Keratinocyte (primary cell): ENCODE measurements at regions not wholly inside any gene's neighbourhood (a gene's known extent, or its start where the extent isn't known, plus 50 kb on each side); places are given as distances from the start of the nearest gene placed in this dataset.

Source experiments
- DNase-seq: peaks from one replicate; pipeline ENCODE4 v3.0.0-alpha.2; 2011; ENCODE audit warnings: low read depth, missing footprints, low spot score
- FAIRE-seq: peaks from 2 replicates; lab custom pipeline; 2011; peaks lifted over from hg19 to GRCh38; lab: Jason Lieb, UNC
- H2AFZ ChIP-seq: 2 replicates; pipeline ENCODE4 v1.6.0; 2012; ENCODE audit warnings: low read length, control low read depth, inconsistent platforms; ENCODE audit not compliant: control insufficient read depth
- H3K27ac ChIP-seq: 2 replicates; pipeline ENCODE4 v1.5.1; 2011; ENCODE audit warnings: low read length; ENCODE audit not compliant: control insufficient read depth, insufficient read depth
- H3K27me3 ChIP-seq: 3 replicates; pipeline ENCODE4 v1.6.0; 2011; ENCODE audit warnings: low read length; ENCODE audit not compliant: control insufficient read depth, insufficient read depth; ENCODE audit errors: extremely low read depth
- H3K36me3 ChIP-seq, 2 experiments: 2 replicates in 1 of 2; 3 replicates in 1 of 2; pipeline ENCODE4 v1.5.1; 2011; ENCODE audit warnings: low read length in 2 of 2, mild to moderate bottlenecking in 1 of 2; ENCODE audit not compliant: control insufficient read depth in 2 of 2, insufficient read depth in 2 of 2; ENCODE audit errors: extremely low read depth in 1 of 2
- H3K4me1 ChIP-seq: 3 replicates; pipeline ENCODE4 v1.5.1; 2011; ENCODE audit warnings: low read length; ENCODE audit not compliant: control insufficient read depth, insufficient read depth; ENCODE audit errors: extremely low read depth
- H3K4me2 ChIP-seq: 3 replicates; pipeline ENCODE4 v1.6.0; 2011; ENCODE audit warnings: low read depth, low read length; ENCODE audit not compliant: control insufficient read depth, insufficient read depth; ENCODE audit errors: extremely low read depth
- H3K4me3 ChIP-seq, 3 experiments: fragments of 200-600 bp in 1 of 3; sonication (generic) in 1 of 3; 2 replicates in 2 of 3; 3 replicates in 1 of 3; pipeline ENCODE4 v1.5.1; 2011 to 2016; ENCODE audit warnings: low read length in 3 of 3, mild to moderate bottlenecking in 3 of 3, control low read depth in 2 of 3, inconsistent platforms in 1 of 3, low read depth in 1 of 3, mixed read lengths in 1 of 3, mixed run types in 1 of 3, moderate library complexity in 1 of 3; ENCODE audit not compliant: control insufficient read depth in 2 of 3, insufficient read depth in 2 of 3; ENCODE audit errors: extremely low read depth in 1 of 3
- H3K79me2 ChIP-seq: 2 replicates; pipeline ENCODE4 v1.6.0; 2012; ENCODE audit warnings: low read length; ENCODE audit not compliant: control insufficient read depth, insufficient read depth
- H3K9ac ChIP-seq: 3 replicates; pipeline ENCODE4 v1.6.0; 2011; ENCODE audit warnings: low read length; ENCODE audit not compliant: control insufficient read depth, insufficient read depth; ENCODE audit errors: extremely low read depth
- H3K9me1 ChIP-seq: 3 replicates; pipeline ENCODE4 v1.6.0; 2011; ENCODE audit warnings: low read length; ENCODE audit not compliant: control insufficient read depth, insufficient read depth; ENCODE audit errors: extremely low read depth
- H3K9me3 ChIP-seq: 2 replicates; pipeline ENCODE4 v1.5.1; 2012; ENCODE audit warnings: low read depth, low read length; ENCODE audit not compliant: control insufficient read depth
- H4K20me1 ChIP-seq: 3 replicates; pipeline ENCODE4 v1.6.0; 2011; ENCODE audit warnings: low read length; ENCODE audit not compliant: control insufficient read depth, insufficient read depth; ENCODE audit errors: extremely low read depth
- CTCF ChIP-seq, 3 experiments: IDR thresholded peaks in 1 of 3; conservative IDR thresholded peaks in 1 of 3; optimal IDR thresholded peaks in 1 of 3; 2 replicates in 2 of 3; 3 replicates in 1 of 3; pipeline versions ENCODE3 to v1.5.1; 2011; ENCODE audit warnings: low read length in 3 of 3, mild to moderate bottlenecking in 3 of 3, moderate library complexity in 2 of 3, control low read depth in 1 of 3, inconsistent platforms in 1 of 3; ENCODE audit not compliant: insufficient read depth in 2 of 3; ENCODE audit errors: extremely low read depth in 1 of 3
- EZH2 ChIP-seq: IDR thresholded peaks from one replicate; pipeline ENCODE4 v1.6.1; 2012; ENCODE audit warnings: inconsistent platforms, mild to moderate bottlenecking, low read length, moderate library complexity
- dilution Hi-C: fragments of 300-500 bp; cut with MboI; formaldehyde crosslinking; loops from one replicate; pipeline ENCODE4 v1.7.0; 2020; ENCODE audit warnings: low sequenced_read_pairs; ENCODE audit not compliant: extremely low pct_ligation_motif_present

GRCh38 chr11:112773264-112773663 lies 188.0 kb upstream of the NCAM1 start:
- H3K27ac ChIP-seq: no peak overlapping the region
- H3K36me3 ChIP-seq: no peaks in the 10 kb centered on the region

GRCh38 chr11:112776834-112777233 lies 184.4 kb upstream of the NCAM1 start:
- TF ChIP-seq EZH2 (no peak), CTCF (optimal IDR thresholded peaks at IDR 0.05 in 1 of 3, IDR thresholded peaks at IDR 0.05 in 1 of 3, conservative IDR thresholded peaks at IDR 0.05 in 1 of 3; ENCODE audit: extremely low read depth in 1 of 3, insufficient read depth in 2 of 3, low read length in 3 of 3) (no peak)
- Histone ChIP-seq H3K4me2 (no peak overlapping the region), H3K9ac (no peak overlapping the region), H3K79me2 (no peaks in the 10 kb centered on the region), H2AFZ (no peak overlapping the region), H3K4me3 (no peak overlapping the region), H3K27me3 (no peaks in the 10 kb centered on the region), H3K36me3 (no peaks in the 10 kb centered on the region), H3K9me1 (no peaks in the 10 kb centered on the region), H4K20me1 (no peaks in the 10 kb centered on the region), H3K27ac (no peak overlapping the region), H3K9me3 (no peaks in the 10 kb centered on the region), H3K4me1 (peaks cover 9% of the 10 kb centered on the region)
- DNase-seq (no peak), FAIRE-seq (no peak)
- dilution Hi-C loops: no loop called here

More at GRCh38 chr11:112773264-112773663, 188.0 kb upstream of the NCAM1 start:
- dilution Hi-C loops: no loop called here
- H3K4me3 ChIP-seq: no peak overlapping the region
- no peak overlapping the region for H2AFZ ChIP-seq
- H3K79me2 ChIP-seq: no peaks in the 10 kb centered on the region
- H3K4me2 ChIP-seq: no peak overlapping the region
- H3K9me1 ChIP-seq: no peaks in the 10 kb centered on the region
- TF ChIP-seq CTCF (optimal IDR thresholded peaks at IDR 0.05 in 1 of 3, IDR thresholded peaks at IDR 0.05 in 1 of 3, conservative IDR thresholded peaks at IDR 0.05 in 1 of 3; ENCODE audit: extremely low read depth in 1 of 3, insufficient read depth in 2 of 3, low read length in 3 of 3) (no peak), EZH2 (no peak)
- no peaks in the 10 kb centered on the region for H3K27me3 ChIP-seq
- FAIRE-seq (no peak), DNase-seq (no peak)
- peaks cover 3% of the 10 kb centered on the region for H3K4me1 ChIP-seq
- no peaks in the 10 kb centered on the region for H4K20me1 ChIP-seq
- no peak overlapping the region for H3K9ac ChIP-seq
- no peaks in the 10 kb centered on the region for H3K9me3 ChIP-seq
